Left colon (tissue), 2 donors: ENCODE measurements at regions not wholly inside any gene's neighbourhood (a gene's known extent, or its start where the extent isn't known, plus 50 kb on each side); places are given as distances from the start of the nearest gene placed in this dataset.

Experiments
- ATAC-seq: fragments of 200-7000 bp; cut with Tn5 transposase; one replicate; pipeline ENCODE4 v1.9.1; 2020; ENCODE audit warnings: mild to moderate bottlenecking, moderate library complexity
- DNase-seq, 2 donors: peaks; one replicate each; pipeline ENCODE4 v3.0.0-alpha.2; 2020
- intact Hi-C, 2 donors: fragments of 100-400 bp; cut with DNase I in 1 of 2; cut with micrococcal nuclease in 1 of 2; formaldehyde crosslinking; loops; one replicate each; pipeline versions ENCODE4 v1.11.2 to v1.14.0; 2022; cut with DNase I, micrococcal nuclease
- donor health status: DM: no; HTN: no; CAD: no.
- donor health status: DM: yes; HTN: yes; CAD: no.

DNA sequence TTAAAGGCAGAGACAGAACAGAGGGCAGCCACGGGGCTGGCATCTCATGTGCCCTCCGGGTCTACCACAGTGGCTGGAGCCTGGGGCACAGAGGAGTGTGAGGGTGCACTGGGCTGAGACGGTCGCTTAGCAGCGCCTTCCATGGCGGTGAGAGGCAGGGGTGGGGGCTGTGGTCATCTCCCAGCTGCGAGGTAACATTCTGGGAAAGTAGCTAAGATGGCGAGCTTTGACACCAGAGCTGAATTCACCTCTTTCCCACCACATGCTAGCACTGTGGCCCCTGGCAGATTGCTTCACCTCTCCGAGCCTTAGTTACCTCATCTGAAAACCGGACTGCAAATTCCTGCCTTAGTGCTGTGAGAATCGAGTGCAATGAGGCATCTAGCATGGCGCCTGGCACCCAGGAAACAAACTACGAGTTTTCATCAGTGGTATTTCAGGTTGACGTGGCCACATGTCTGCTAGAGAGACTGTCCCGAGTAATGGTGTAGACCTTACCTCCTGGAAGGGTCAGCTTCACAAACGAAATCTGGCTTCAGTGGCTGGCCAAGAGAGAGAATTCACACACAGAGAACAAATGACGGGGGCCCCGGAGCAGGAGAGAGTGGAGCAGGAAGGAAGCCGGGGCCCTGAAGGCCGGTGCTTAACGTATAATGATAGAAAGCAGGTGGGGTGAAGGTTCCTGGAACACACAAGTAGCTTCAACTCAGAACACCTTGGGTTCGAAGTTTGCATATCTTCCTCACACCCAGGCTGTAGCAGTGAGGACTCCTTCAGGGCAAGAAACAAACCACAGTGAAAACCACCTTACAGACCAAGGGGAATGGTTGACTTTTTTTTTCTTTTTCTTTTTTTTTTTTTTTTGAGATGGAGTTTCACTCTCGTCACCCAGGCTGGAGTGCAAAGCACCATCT lies 63.9 kb upstream of the RPH3AL start:
- DNase-seq (peak in 1 of 2 donors; percentile 31), ATAC-seq (no peak)
- intact Hi-C loops: no loop called here

DNA sequence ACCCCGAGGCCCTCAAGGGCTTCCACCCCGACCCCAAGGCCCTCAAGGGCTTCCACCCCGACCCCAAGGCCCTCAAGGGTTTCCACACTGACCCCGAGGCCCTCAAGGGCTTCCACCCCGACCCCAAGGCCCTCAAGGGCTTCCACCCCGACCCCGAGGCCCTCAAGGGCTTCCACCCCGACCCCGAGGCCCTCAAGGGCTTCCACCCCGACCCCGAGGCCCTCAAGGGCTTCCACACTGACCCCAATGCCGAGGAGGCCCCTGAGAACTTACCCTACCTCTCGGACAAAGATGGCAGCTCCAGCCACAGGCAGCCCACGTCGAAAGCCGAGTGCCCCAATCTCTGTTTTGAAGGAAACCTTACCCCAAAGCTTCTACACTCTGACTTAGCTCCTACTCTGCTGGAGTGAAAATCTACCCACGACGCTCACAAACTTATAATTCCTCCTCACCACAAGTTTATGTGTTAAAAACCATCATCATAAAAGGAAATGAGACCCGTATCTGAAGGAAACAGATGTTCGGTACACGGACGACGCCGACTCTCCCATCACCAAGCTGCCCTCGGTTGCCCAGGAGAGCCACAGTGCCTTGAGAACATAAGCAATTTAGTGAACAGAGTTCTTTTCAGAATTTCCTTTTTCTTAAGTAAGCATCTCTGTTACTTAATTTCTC lies 61.2 kb upstream of the RPH3AL start:
- intact Hi-C loops: loop anchor here in 1 of 2 donors (5.0 kb wide), 2 partner anchors 278 to 568 kb away; no protein-coding TSS in a partner anchor
- DNase-seq (no peak), ATAC-seq (no peak)

DNA sequence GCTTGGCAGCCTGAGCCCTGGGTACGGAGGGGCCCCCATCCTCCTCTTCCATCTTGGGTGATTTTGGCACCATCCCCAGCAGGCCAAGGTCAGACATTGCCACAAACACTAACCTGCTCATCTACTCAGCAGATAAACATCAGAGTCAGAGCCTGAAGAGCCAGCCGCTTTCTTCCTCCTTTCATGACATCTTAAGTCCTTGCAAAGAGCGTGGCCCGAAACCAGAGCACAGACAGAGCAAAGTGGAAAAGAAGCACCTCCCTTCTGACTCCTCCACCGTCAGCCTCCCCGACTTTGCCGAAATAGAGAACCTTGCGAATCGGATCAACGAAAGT lies 60.4 kb upstream of the RPH3AL start:
- DNase-seq (no peak), ATAC-seq (no peak)
- intact Hi-C loops: loop anchor here in 1 of 2 donors (5.0 kb wide), 2 partner anchors 279 to 569 kb away; no protein-coding TSS in a partner anchor

DNA sequence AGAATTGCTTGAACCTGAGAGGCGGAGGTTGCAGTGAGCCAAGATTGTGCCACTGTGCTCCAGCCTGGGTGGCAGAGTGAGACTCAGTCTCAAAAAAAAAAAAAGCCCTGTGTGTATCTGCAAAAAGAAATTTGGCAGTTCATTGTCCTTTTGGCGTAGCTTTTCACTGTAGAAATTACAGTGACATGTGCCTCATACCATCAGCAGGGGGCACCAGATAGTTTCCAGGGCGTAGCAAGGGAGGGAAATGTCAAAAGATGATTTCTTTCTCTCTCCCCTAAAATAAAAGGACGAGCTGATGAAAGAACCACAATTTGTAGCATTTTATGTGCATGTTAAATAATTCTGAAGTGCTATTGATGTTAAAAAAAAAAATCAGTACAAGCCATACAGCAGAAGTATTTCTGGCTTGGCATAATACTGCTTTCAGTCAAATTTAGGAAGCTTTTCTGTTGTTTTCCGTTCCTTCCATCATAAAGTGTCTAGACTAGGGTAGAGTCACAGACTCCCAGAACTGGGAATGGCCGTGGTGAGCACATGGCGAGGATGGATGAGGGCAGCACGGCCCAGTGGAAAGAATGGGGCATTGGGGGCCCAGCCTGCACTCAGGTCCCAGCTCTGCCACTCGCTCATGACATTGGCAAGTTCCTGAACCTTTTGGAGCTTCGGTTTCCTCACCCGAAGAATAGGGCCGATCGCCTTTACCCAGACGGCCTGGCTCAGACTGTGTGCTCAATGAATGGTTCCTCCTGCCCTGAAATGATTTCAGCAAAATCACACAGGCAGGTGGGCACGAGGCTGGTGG lies 59.8 kb upstream of the RPH3AL start:
- intact Hi-C loops: loop anchor here in 1 of 2 donors (5.0 kb wide), 2 partner anchors 280 to 570 kb away; no protein-coding TSS in a partner anchor
- ATAC-seq (peak; percentile 26), DNase-seq (peak in 1 of 2 donors; percentile 62)

DNA sequence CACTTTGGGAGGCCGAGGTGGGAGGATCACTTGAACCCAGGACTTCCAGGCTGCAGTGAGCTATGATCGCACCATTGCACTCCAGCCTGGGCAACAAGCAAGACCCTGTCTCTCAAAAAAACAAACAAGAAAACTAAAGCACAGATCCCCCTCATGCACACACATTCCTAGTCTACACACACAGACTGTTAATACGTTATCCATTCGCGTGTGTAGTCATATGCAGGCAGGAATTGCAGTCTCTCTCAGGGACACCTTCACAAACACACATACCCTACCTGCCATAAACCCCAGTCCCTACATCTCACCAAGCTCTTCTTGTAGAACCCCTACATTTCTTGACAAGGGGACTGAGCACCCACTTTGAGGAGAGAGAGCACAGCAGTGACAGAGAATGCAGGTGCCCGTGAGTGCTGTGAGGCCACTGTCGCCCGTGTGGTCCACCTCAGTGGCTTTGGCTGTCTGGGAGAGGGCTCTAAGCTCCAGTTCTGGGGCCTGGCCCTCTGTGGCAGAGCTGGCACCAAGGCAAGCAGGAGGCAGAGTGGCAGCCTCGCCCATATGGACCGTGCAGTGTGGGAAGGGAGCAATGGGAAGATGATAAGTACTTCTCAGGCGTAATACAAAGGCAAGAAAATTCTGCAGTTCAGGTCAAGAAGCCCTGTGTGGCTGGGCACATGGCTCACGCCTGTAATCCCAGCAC lies 59.0 kb upstream of the RPH3AL start:
- intact Hi-C loops: loop anchor here in 1 of 2 donors (5.0 kb wide), 2 partner anchors 281 to 571 kb away; no protein-coding TSS in a partner anchor
- ATAC-seq (no peak), DNase-seq (no peak)

DNA sequence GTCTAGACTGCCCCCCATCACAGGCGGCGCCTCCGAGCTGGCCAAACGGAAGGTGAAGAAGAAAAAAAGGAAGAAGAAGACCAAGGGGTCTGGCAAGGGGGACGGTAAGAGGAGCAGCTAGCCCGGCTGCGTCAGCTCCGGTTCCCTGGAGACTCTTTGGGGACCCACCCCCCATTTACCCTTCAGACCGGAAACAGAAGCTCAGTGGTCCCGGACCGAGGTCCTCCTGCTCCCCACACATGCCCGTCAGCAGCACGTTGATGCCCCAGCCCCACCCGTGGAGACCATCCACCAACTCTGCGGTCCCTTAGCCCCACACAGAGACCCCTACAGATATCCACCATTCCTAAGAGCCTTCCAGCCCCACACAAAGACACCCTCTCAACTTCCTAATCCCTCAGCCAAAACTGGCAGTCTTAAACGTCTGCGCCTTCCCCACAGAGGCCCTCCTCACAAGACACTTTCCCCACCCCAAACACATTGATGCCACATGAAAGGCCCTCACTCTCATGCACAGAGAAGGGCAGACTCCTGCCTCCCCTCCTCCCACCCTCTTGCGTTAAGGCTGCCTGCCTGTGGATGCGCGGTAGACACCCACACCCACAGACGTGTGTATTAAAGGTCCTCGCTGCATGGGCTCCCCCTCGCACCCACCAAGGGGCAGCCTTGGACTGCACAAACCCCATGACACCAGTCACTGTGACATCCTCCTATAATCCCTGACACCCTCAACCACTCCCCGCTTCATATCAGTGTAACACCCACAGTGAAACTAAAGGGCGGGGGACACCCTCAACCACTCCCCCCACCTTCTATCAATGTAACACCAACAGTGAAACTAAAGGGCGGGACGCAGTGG lies 58.2 kb upstream of the RPH3AL start:
- intact Hi-C loops: loop anchor here in 1 of 2 donors (5.0 kb wide), 2 partner anchors 282 to 572 kb away; no protein-coding TSS in a partner anchor
- DNase-seq: peak in 1 of 2 donors; percentile 51
- peak; percentile 52 for ATAC-seq

DNA sequence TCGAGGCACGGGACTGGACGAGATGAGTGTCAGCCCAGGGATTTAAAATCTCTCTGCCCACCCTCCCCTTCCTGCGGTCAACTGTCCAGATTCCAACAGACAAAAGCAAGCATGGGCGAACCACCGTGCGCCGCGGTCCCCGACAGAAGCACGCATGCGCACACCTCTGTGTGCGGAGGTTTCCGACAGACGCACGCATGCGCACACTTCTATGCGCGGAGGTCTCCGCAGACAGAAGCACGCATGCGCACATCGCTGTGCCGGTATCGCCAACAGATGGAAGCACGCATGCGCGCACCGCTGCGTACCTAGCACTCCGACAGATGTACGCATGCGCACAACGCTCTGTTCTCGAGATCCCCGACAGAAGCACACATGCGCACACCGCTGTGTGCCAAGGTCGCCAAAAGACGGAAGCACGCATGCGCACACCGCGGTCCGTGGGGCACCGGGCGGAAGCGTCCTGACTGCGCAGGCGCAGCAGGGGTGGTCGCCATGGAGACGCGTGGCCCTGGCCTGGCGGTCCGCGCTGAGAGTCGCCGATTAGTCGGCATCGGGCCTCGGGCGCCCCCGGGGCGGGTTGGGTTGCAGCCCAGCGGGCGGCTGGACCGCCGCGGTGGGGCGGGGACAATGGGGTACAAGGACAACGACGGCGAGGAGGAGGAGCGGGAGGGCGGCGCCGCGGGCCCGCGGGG lies 57.4 kb upstream of the RPH3AL start:
- ATAC-seq (peak; percentile 87), DNase-seq (peak; percentile 99 to 100)
- intact Hi-C loops: loop anchor here in 1 of 2 donors (5.0 kb wide), 2 partner anchors 282 to 572 kb away; no protein-coding TSS in a partner anchor

DNA sequence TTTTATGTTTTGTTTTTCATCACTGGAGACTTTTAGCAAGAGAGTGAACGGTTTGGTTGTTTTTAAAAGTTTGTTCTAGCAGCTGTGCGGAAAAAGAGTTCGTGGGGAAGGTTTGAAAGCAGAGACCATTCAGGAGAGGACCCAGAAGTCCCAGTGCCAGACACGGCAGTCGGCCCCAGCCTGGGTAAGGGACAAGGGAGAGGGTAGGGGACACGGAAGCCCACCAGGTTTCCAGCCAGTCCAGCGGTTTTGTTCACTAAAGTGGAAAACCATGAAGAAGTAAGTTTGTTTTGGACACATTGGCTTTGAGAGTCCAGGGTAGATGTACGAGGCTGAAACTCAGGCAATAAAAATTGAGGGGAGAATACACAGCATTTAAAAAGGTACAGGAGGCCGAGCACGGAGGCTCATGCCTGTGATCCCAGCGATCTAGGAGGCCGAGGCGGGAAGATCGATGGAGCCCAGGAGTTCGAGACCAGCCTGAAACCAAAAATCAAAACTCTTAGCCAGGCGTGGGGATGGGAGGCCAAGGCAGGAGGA lies 56.8 kb upstream of the RPH3AL start:
- intact Hi-C loops: no loop called here
- no peak for ATAC-seq
- DNase-seq: no peak

DNA sequence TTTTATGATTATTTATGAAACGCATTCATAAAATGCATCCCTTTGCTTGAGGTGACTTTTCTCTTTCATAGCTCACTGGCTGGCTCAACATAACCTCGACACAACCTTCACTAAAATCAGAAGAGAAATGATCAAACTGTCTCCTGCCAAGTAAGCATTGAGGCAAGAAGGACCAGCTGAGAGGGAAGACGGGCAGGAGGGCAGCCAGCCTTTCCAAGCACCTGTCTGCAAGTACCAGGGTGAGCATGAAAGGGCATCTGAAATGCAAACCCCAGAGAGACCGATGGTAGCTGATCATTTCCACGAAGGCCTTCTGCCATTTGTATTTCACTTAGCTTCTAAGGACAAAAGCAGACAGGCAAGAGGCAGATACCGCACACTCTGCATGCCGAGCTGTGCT lies 52.1 kb upstream of the RPH3AL start:
- intact Hi-C loops: no loop called here
- ATAC-seq: no peak
- DNase-seq: peak in 1 of 2 donors; percentile 13
